Gastrocnemius medialis (tissue), 4 donors: ENCODE measurements at regions not wholly inside any gene's neighbourhood (a gene's known extent, or its start where the extent isn't known, plus 50 kb on each side); places are given as distances from the start of the nearest gene placed in this dataset.

Experiments used
- POLR2A ChIP-seq, 2 donors: fragments of 450-650 bp; IDR thresholded peaks; one replicate each; pipeline ENCODE4 v1.6.1; 2017; ENCODE audit warnings: antibody characterized with exemption in 2 of 2, mild to moderate bottlenecking in 2 of 2, moderate library complexity in 2 of 2
- TF ChIP-seq, protein P1 (sequence below), 5 experiments: fragments of 450-650 bp in 3 of 5; fragments of 200-600 bp in 2 of 5; sonication (generic) in 2 of 5; IDR thresholded peaks in 4 of 5; conservative IDR thresholded peaks in 1 of 5; 1 replicate in 4 of 5; 2 replicates in 1 of 5; pipeline ENCODE4 v1.5.1; 2016 to 2019; ENCODE audit warnings: antibody characterized with exemption in 5 of 5, mild to moderate bottlenecking in 3 of 5, moderate library complexity in 3 of 5

DNA sequence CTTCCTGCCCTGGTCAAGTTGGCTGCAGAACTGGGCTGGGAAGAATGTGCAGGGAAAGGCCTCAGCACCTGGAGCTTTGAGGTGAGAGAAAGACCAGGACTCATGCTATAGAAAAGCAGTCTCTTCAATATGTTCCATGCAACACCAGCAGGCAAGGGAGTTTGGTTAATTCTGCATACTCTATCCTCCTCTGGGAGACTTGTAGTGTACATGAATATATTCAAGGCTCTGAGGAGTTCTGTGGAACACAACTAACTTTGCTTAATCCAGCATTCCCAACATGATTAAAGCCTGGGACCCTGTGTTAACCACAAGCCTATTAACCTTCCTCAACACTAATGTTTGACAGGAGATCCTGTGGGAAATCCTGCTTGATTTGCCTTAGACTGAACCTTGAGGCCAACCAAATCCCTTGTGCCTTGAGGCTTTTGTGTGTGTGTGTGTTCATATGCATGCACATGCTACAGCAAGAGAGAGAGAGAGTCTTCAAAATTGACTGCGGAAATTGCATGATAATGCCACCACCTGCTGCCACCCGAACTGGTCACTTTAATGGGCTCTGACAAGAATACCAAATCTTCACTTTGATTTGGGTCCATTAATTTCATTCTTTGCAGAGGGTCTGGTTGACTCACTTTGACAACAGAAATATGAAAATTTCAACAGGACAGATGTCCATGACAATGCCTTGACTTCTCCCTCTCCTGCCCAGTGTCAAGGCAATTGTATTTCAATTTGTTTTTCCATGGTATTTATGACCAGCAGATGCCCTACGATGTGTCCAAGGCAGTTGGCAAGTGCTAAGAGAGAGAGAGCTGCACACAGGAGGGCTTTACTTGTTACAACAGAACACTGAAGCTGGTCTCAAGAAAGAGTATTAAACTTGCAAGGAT is 238.2 kb upstream of the ZBED5 start:
- TF ChIP-seq, protein P1, sequence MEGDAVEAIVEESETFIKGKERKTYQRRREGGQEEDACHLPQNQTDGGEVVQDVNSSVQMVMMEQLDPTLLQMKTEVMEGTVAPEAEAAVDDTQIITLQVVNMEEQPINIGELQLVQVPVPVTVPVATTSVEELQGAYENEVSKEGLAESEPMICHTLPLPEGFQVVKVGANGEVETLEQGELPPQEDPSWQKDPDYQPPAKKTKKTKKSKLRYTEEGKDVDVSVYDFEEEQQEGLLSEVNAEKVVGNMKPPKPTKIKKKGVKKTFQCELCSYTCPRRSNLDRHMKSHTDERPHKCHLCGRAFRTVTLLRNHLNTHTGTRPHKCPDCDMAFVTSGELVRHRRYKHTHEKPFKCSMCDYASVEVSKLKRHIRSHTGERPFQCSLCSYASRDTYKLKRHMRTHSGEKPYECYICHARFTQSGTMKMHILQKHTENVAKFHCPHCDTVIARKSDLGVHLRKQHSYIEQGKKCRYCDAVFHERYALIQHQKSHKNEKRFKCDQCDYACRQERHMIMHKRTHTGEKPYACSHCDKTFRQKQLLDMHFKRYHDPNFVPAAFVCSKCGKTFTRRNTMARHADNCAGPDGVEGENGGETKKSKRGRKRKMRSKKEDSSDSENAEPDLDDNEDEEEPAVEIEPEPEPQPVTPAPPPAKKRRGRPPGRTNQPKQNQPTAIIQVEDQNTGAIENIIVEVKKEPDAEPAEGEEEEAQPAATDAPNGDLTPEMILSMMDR (IDR thresholded peaks at IDR 0.05 in 4 of 5, conservative IDR thresholded peaks at IDR 0.05 in 1 of 5), result no peak
- no peak for TF ChIP-seq POLR2A (IDR thresholded peaks at IDR 0.05)
